ENCODE measurements at regions not wholly inside any gene's neighbourhood (a gene's known extent, or its start where the extent isn't known, plus 50 kb on each side); places are given as distances from the start of the nearest gene placed in this dataset.

- Histone ChIP-seq H3K36me3 (ENCODE audit: control insufficient read depth, insufficient read depth, low read length) (no peaks in the 10 kb centered on the region), H3K9me3 (ENCODE audit: control insufficient read depth, low read length) (no peaks in the 10 kb centered on the region), H3K4me1 (ENCODE audit: control insufficient read depth, insufficient read depth, low read length, poor library complexity, severe bottlenecking) (peaks cover 13% of the 10 kb centered on the region), H3K27ac (ENCODE audit: low read depth, low read length, severe bottlenecking) (no peak overlapping the region), H3K4me3 (ENCODE audit: extremely low read depth, insufficient read depth, low read length, poor library complexity, severe bottlenecking) (no peak overlapping the region)
- 78 to 98% methylated on average over 4 to 6 of the region's 10 CpGs for WGBS, 2 experiments (ENCODE audit: insufficient coverage in 2 of 2)
These were observed 274.7 kb upstream of the SIX2 start for GRCh38 chr2:45283764-45284620.

- H3K9me3 ChIP-seq (ENCODE audit: control insufficient read depth, low read length): no peaks in the 10 kb centered on the region
- H3K4me1 ChIP-seq (ENCODE audit: control insufficient read depth, insufficient read depth, low read length, poor library complexity, severe bottlenecking): peaks cover 13% of the 10 kb centered on the region
- no peaks in the 10 kb centered on the region for H3K36me3 ChIP-seq (ENCODE audit: control insufficient read depth, insufficient read depth, low read length)
- H3K27ac ChIP-seq (ENCODE audit: low read depth, low read length, severe bottlenecking): no peak overlapping the region
- H3K4me3 ChIP-seq (ENCODE audit: extremely low read depth, insufficient read depth, low read length, poor library complexity, severe bottlenecking): no peak overlapping the region
- WGBS, 2 experiments (ENCODE audit: insufficient coverage in 2 of 2): 100% methylated on average over 1 to 2 of the region's 2 CpGs
These were observed 273.4 kb upstream of the SIX2 start for GRCh38 chr2:45282646-45283045.

GRCh38 chr2:45281311-45281710 is 272.1 kb upstream of the SIX2 start:
- Histone ChIP-seq H3K9me3 (ENCODE audit: control insufficient read depth, low read length) (no peaks in the 10 kb centered on the region), H3K4me3 (ENCODE audit: extremely low read depth, insufficient read depth, low read length, poor library complexity, severe bottlenecking) (no peak overlapping the region)
- WGBS, 2 experiments (ENCODE audit: insufficient coverage in 2 of 2): 80 to 94% methylated on average over 2 to 3 of the region's 7 CpGs

GRCh38 chr2:45280794-45281193 is 271.5 kb upstream of the SIX2 start:
- Histone ChIP-seq H3K9me3 (ENCODE audit: control insufficient read depth, low read length) (no peaks in the 10 kb centered on the region), H3K4me3 (ENCODE audit: extremely low read depth, insufficient read depth, low read length, poor library complexity, severe bottlenecking) (no peak overlapping the region), H3K27ac (ENCODE audit: low read depth, low read length, severe bottlenecking) (no peak overlapping the region), H3K36me3 (ENCODE audit: control insufficient read depth, insufficient read depth, low read length) (no peaks in the 10 kb centered on the region), H3K4me1 (ENCODE audit: control insufficient read depth, insufficient read depth, low read length, poor library complexity, severe bottlenecking) (peaks cover 20% of the 10 kb centered on the region)
- WGBS, 2 experiments (ENCODE audit: insufficient coverage in 2 of 2): 84 to 100% methylated on average over 3 to 11 of the region's 18 CpGs

More at GRCh38 chr2:45281311-45281710, 272.1 kb upstream of the SIX2 start:
- H3K4me1 ChIP-seq (ENCODE audit: control insufficient read depth, insufficient read depth, low read length, poor library complexity, severe bottlenecking): peaks cover 19% of the 10 kb centered on the region
- no peaks in the 10 kb centered on the region for H3K36me3 ChIP-seq (ENCODE audit: control insufficient read depth, insufficient read depth, low read length)
- H3K27ac ChIP-seq (ENCODE audit: low read depth, low read length, severe bottlenecking): no peak overlapping the region

- Histone ChIP-seq H3K36me3 (ENCODE audit: control insufficient read depth, insufficient read depth, low read length) (no peaks in the 10 kb centered on the region), H3K27ac (ENCODE audit: low read depth, low read length, severe bottlenecking) (no peak overlapping the region), H3K4me3 (ENCODE audit: extremely low read depth, insufficient read depth, low read length, poor library complexity, severe bottlenecking) (no peak overlapping the region), H3K9me3 (ENCODE audit: control insufficient read depth, low read length) (no peaks in the 10 kb centered on the region), H3K4me1 (ENCODE audit: control insufficient read depth, insufficient read depth, low read length, poor library complexity, severe bottlenecking) (peaks cover 32% of the 10 kb centered on the region)
- no CpG with 5 or more reads among the region's 2 CpGs for WGBS, 2 experiments (ENCODE audit: insufficient coverage in 2 of 2)
These were observed 270.1 kb upstream of the SIX2 start for GRCh38 chr2:45279356-45279755.

- H3K9me3 ChIP-seq (ENCODE audit: control insufficient read depth, low read length): no peaks in the 10 kb centered on the region
- peaks cover 28% of the 10 kb centered on the region for H3K4me1 ChIP-seq (ENCODE audit: control insufficient read depth, insufficient read depth, low read length, poor library complexity, severe bottlenecking)
- H3K27ac ChIP-seq (ENCODE audit: low read depth, low read length, severe bottlenecking): no peak overlapping the region
- WGBS, 2 experiments (ENCODE audit: insufficient coverage in 2 of 2): 82 to 88% methylated on average over 6 to 7 of the region's 9 CpGs
- no peak overlapping the region for H3K4me3 ChIP-seq (ENCODE audit: extremely low read depth, insufficient read depth, low read length, poor library complexity, severe bottlenecking)
- no peaks in the 10 kb centered on the region for H3K36me3 ChIP-seq (ENCODE audit: control insufficient read depth, insufficient read depth, low read length)
These were observed 269.3 kb upstream of the SIX2 start for GRCh38 chr2:45278365-45279078.

- Histone ChIP-seq H3K27ac (ENCODE audit: low read depth, low read length, severe bottlenecking) (no peak overlapping the region), H3K9me3 (ENCODE audit: control insufficient read depth, low read length) (no peaks in the 10 kb centered on the region), H3K4me1 (ENCODE audit: control insufficient read depth, insufficient read depth, low read length, poor library complexity, severe bottlenecking) (peaks cover 24% of the 10 kb centered on the region), H3K4me3 (ENCODE audit: extremely low read depth, insufficient read depth, low read length, poor library complexity, severe bottlenecking) (no peak overlapping the region), H3K36me3 (ENCODE audit: control insufficient read depth, insufficient read depth, low read length) (no peaks in the 10 kb centered on the region)
- 83 to 97% methylated on average over 2 to 4 of the region's 4 CpGs for WGBS, 2 experiments (ENCODE audit: insufficient coverage in 2 of 2)
These were observed 267.7 kb upstream of the SIX2 start for GRCh38 chr2:45276914-45277313.

GRCh38 chr2:45275806-45276205 is 266.6 kb upstream of the SIX2 start:
- H3K27ac ChIP-seq (ENCODE audit: low read depth, low read length, severe bottlenecking): no peak overlapping the region
- 100% methylated on average over 1 of the region's 1 CpG; no CpG with 5 or more reads in 1 of the 2 experiments for WGBS, 2 experiments (ENCODE audit: insufficient coverage in 2 of 2)

GRCh38 chr2:45275242-45275805 is 266.1 kb upstream of the SIX2 start:
- Histone ChIP-seq H3K27ac (ENCODE audit: low read depth, low read length, severe bottlenecking) (no peak overlapping the region), H3K36me3 (ENCODE audit: control insufficient read depth, insufficient read depth, low read length) (no peaks in the 10 kb centered on the region), H3K4me3 (ENCODE audit: extremely low read depth, insufficient read depth, low read length, poor library complexity, severe bottlenecking) (no peak overlapping the region), H3K9me3 (ENCODE audit: control insufficient read depth, low read length) (no peaks in the 10 kb centered on the region), H3K4me1 (ENCODE audit: control insufficient read depth, insufficient read depth, low read length, poor library complexity, severe bottlenecking) (peaks cover 24% of the 10 kb centered on the region)
- 84 to 87% methylated on average over 3 to 4 of the region's 4 CpGs for WGBS, 2 experiments (ENCODE audit: insufficient coverage in 2 of 2)

More at GRCh38 chr2:45275806-45276205, 266.6 kb upstream of the SIX2 start:
- Histone ChIP-seq H3K9me3 (ENCODE audit: control insufficient read depth, low read length) (no peaks in the 10 kb centered on the region), H3K4me3 (ENCODE audit: extremely low read depth, insufficient read depth, low read length, poor library complexity, severe bottlenecking) (no peak overlapping the region), H3K36me3 (ENCODE audit: control insufficient read depth, insufficient read depth, low read length) (no peaks in the 10 kb centered on the region), H3K4me1 (ENCODE audit: control insufficient read depth, insufficient read depth, low read length, poor library complexity, severe bottlenecking) (peaks cover 24% of the 10 kb centered on the region)

GRCh38 chr2:45274250-45274926 is 265.1 kb upstream of the SIX2 start:
- Histone ChIP-seq H3K4me3 (ENCODE audit: extremely low read depth, insufficient read depth, low read length, poor library complexity, severe bottlenecking) (no peak overlapping the region), H3K9me3 (ENCODE audit: control insufficient read depth, low read length) (no peaks in the 10 kb centered on the region), H3K27ac (ENCODE audit: low read depth, low read length, severe bottlenecking) (no peak overlapping the region), H3K36me3 (ENCODE audit: control insufficient read depth, insufficient read depth, low read length) (no peaks in the 10 kb centered on the region), H3K4me1 (ENCODE audit: control insufficient read depth, insufficient read depth, low read length, poor library complexity, severe bottlenecking) (peaks cover 24% of the 10 kb centered on the region)
- WGBS, 2 experiments (ENCODE audit: insufficient coverage in 2 of 2): 42 to 46% methylated on average over 5 to 6 of the region's 8 CpGs
